ENCODE measurements at regions not wholly inside any gene's neighbourhood (a gene's known extent, or its start where the extent isn't known, plus 50 kb on each side); places are given as distances from the start of the nearest gene placed in this dataset.
A peak's percentile ranks its signal among the peaks of the same experiment; 100 is the strongest.

DNA sequence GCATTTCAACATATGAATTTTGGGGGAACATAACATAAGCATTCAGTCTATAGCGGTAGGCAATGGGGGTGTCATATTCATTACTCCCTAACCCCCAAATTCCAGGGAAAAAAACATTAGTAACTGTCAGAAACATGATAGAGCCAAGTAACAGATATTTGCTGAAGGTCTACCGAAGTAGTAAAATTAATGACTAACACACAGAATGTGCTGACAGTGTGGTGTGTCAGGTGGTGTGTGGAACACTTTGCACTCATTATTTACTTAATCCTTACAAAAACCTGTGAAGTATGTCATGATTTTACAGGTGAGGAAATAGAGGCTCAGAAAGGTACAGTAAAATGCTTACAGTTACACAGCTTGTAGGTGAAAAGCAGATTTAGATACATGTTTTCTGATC lies 85.4 kb upstream of the RHOBTB1 start:
- Mint-ChIP-seq H3K27me3 (ENCODE audit: unreplicated experiment) (peaks cover 7% of the 10 kb centered on the region), H3K9me3 (ENCODE audit: unreplicated experiment) (no peaks in the 10 kb centered on the region), H3K4me1 (ENCODE audit: unreplicated experiment) (no peaks in the 10 kb centered on the region), H3K4me3 (ENCODE audit: unreplicated experiment) (no peak overlapping the region), H3K36me3 (ENCODE audit: low read depth, unreplicated experiment) (no peaks in the 10 kb centered on the region), H3K27ac (ENCODE audit: unreplicated experiment) (no peak overlapping the region)
- TF ChIP-seq, protein P1, sequence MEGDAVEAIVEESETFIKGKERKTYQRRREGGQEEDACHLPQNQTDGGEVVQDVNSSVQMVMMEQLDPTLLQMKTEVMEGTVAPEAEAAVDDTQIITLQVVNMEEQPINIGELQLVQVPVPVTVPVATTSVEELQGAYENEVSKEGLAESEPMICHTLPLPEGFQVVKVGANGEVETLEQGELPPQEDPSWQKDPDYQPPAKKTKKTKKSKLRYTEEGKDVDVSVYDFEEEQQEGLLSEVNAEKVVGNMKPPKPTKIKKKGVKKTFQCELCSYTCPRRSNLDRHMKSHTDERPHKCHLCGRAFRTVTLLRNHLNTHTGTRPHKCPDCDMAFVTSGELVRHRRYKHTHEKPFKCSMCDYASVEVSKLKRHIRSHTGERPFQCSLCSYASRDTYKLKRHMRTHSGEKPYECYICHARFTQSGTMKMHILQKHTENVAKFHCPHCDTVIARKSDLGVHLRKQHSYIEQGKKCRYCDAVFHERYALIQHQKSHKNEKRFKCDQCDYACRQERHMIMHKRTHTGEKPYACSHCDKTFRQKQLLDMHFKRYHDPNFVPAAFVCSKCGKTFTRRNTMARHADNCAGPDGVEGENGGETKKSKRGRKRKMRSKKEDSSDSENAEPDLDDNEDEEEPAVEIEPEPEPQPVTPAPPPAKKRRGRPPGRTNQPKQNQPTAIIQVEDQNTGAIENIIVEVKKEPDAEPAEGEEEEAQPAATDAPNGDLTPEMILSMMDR (IDR thresholded peaks at IDR 0.05; ENCODE audit: unreplicated experiment) = no peak
- no peak for DNase-seq (ENCODE audit: low spot score)

DNA sequence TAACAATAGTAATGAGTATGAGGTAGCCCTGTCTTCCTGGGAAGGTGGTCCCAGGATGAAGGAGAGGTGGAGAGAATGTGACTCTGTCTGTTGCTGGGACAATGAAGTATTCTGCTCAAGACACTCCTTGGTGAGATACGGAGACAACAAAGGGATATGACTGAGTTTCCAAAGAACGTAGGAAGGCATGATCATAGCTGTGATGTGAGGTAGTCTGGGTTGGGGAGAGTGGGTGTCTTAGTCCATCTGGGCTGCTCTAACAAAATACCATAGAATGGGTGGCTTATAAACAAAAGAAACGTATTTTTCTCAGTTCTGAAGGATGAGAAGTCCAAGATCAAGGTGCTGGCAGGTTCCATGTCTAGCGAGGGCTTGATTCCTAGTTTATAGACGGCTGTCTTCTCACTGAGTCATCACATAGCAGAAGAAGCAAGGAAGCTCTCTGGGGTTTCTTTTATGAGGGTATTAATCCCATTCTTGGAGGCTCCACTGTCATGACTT lies 84.9 kb upstream of the RHOBTB1 start:
- H3K27me3 Mint-ChIP-seq (ENCODE audit: unreplicated experiment) = peaks cover 7% of the 10 kb centered on the region
- no peak overlapping the region for H3K4me3 Mint-ChIP-seq (ENCODE audit: unreplicated experiment)
- no peaks in the 10 kb centered on the region for H3K4me1 Mint-ChIP-seq (ENCODE audit: unreplicated experiment)
- H3K27ac Mint-ChIP-seq (ENCODE audit: unreplicated experiment) = no peak overlapping the region
- DNase-seq (ENCODE audit: low spot score) = no peak
- TF ChIP-seq, protein P1 (IDR thresholded peaks at IDR 0.05; ENCODE audit: unreplicated experiment) = no peak
- no peaks in the 10 kb centered on the region for H3K9me3 Mint-ChIP-seq (ENCODE audit: unreplicated experiment)
- H3K36me3 Mint-ChIP-seq (ENCODE audit: low read depth, unreplicated experiment) = no peaks in the 10 kb centered on the region

DNA sequence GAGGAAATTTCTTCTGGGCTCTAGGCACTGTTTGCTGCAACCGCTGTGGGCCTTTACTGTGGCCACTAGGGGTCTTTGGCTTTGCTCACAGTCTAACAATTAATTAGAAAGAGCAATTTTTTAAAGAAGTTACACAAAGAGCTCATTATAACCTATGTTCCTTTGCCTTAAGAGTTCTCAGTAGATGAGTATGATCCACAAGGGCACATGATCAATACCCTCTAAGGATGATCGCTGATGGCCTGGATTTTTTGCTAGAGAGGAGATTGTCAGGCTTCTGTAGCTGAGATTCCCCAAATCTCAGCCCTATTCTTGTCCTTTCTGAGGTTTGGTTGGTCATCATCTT lies 80.8 kb upstream of the RHOBTB1 start:
- Mint-ChIP-seq H3K9me3 (ENCODE audit: unreplicated experiment) (no peaks in the 10 kb centered on the region), H3K4me3 (ENCODE audit: unreplicated experiment) (no peak overlapping the region)

DNA sequence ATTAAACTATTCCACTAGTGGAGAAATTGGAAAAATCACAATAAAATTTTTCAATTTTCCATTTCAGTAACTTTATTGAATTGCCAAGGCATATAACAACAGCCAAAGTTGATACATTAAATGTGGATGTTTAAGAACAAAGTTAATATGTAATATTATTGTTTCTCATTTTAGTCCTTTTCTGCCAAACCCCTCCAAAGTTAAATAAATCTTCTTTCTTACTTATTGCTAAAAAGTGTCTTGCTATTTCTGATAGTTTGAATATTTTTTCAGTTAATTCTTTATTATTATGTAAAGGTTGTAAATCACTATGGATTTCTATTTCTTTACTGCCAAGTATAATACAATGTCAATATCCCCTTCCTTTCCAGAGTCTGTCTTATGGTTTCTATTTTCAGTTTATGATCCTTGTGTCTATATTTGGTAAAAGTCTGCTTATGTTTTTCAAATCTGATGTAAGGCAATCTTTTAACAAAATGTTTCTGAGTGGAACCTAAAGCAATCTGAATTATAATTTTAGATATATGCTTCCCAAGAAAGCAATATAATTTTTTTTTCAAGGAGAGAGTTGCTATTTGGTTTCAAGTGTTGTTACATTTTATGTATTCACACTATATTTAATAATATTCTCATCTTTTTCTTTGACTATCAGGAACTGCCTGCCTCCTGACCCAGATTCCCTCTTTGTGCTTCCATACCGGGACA lies 80.3 kb upstream of the RHOBTB1 start:
- TF ChIP-seq, protein P1 (IDR thresholded peaks at IDR 0.05; ENCODE audit: unreplicated experiment) = no peak
- Mint-ChIP-seq H3K4me3 (ENCODE audit: unreplicated experiment) (no peak overlapping the region), H3K9me3 (ENCODE audit: unreplicated experiment) (no peaks in the 10 kb centered on the region), H3K36me3 (ENCODE audit: low read depth, unreplicated experiment) (no peaks in the 10 kb centered on the region), H3K27ac (ENCODE audit: unreplicated experiment) (no peak overlapping the region), H3K27me3 (ENCODE audit: unreplicated experiment) (peaks cover 7% of the 10 kb centered on the region), H3K4me1 (ENCODE audit: unreplicated experiment) (no peaks in the 10 kb centered on the region)
- no peak for DNase-seq (ENCODE audit: low spot score)

More for the DNA sequence above, 80.8 kb upstream of the RHOBTB1 start:
- no peaks in the 10 kb centered on the region for H3K4me1 Mint-ChIP-seq (ENCODE audit: unreplicated experiment)
- TF ChIP-seq, protein P1 (IDR thresholded peaks at IDR 0.05; ENCODE audit: unreplicated experiment) = peak; percentile 61
- H3K27ac Mint-ChIP-seq (ENCODE audit: unreplicated experiment) = no peak overlapping the region
- peak; percentile 31 for DNase-seq (ENCODE audit: low spot score)
- H3K27me3 Mint-ChIP-seq (ENCODE audit: unreplicated experiment) = peaks cover 7% of the 10 kb centered on the region
- no peaks in the 10 kb centered on the region for H3K36me3 Mint-ChIP-seq (ENCODE audit: low read depth, unreplicated experiment)

DNA sequence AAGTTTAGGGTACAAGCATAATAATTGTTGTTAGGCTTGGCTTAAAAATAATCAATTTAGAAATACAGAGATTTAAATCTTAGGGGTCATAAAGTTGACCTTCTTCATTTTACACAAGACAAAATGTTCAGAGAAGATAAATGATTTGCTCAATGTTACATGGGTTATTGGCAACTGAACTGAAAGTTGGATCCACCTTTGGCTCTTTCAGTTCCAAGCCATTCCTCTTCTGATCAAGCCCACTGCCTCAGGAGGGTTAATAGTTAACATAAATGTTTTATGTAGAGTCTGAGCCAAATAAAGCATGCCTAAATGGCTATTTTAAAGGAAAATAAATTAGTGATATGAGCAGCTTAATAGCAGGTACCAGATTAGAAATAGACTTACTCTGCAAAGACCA lies 79.1 kb upstream of the RHOBTB1 start:
- no peaks in the 10 kb centered on the region for H3K4me1 Mint-ChIP-seq (ENCODE audit: unreplicated experiment)
- H3K9me3 Mint-ChIP-seq (ENCODE audit: unreplicated experiment) = no peaks in the 10 kb centered on the region
- TF ChIP-seq, protein P1 (IDR thresholded peaks at IDR 0.05; ENCODE audit: unreplicated experiment) = no peak
- no peak overlapping the region for H3K4me3 Mint-ChIP-seq (ENCODE audit: unreplicated experiment)
- H3K27me3 Mint-ChIP-seq (ENCODE audit: unreplicated experiment) = peaks cover under 1% of the 10 kb centered on the region
- DNase-seq (ENCODE audit: low spot score) = no peak
- H3K36me3 Mint-ChIP-seq (ENCODE audit: low read depth, unreplicated experiment) = no peaks in the 10 kb centered on the region
- no peak overlapping the region for H3K27ac Mint-ChIP-seq (ENCODE audit: unreplicated experiment)
